H9 (cell line): ENCODE measurements at regions not wholly inside any gene's neighbourhood (a gene's known extent, or its start where the extent isn't known, plus 50 kb on each side); places are given as distances from the start of the nearest gene placed in this dataset.

Experiments used
- DNase-seq: peaks from one replicate; pipeline ENCODE4 v3.0.0-alpha.2; 2017
- H2AFZ ChIP-seq: one replicate; pipeline ENCODE4 v1.6.1; 2013; ENCODE audit warnings: mild to moderate bottlenecking, low read length, control low read depth, moderate library complexity
- H2AK5ac ChIP-seq: 2 replicates; pipeline ENCODE4 v1.6.1; 2013; ENCODE audit warnings: low read length, control low read depth, mixed read lengths; ENCODE audit not compliant: insufficient read length
- H2BK120ac ChIP-seq: one replicate; pipeline ENCODE4 v1.6.1; 2013; ENCODE audit warnings: low read depth, mild to moderate bottlenecking, low read length, control low read depth, inconsistent platforms; ENCODE audit not compliant: poor library complexity, severe bottlenecking
- H2BK12ac ChIP-seq: 2 replicates; pipeline ENCODE4 v1.6.1; 2013; ENCODE audit warnings: low read length, control low read depth, mixed read lengths, low read depth; ENCODE audit not compliant: insufficient read length
- H2BK15ac ChIP-seq: 2 replicates; pipeline ENCODE4 v1.6.1; 2013; ENCODE audit warnings: low read depth, low read length, control low read depth
- H2BK20ac ChIP-seq: one replicate; pipeline ENCODE4 v1.6.1; 2013; ENCODE audit warnings: low read depth, mild to moderate bottlenecking, low read length, control low read depth, inconsistent platforms; ENCODE audit not compliant: poor library complexity, severe bottlenecking
- H2BK5ac ChIP-seq: 2 replicates; pipeline ENCODE4 v1.6.1; 2013; ENCODE audit warnings: low read length, control low read depth, mixed read lengths; ENCODE audit not compliant: insufficient read length
- H3K14ac ChIP-seq: 2 replicates; pipeline ENCODE4 v1.6.1; 2013; ENCODE audit warnings: low read length, control low read depth; ENCODE audit not compliant: insufficient read depth
- H3K18ac ChIP-seq: 2 replicates; pipeline ENCODE4 v1.6.1; 2013; ENCODE audit warnings: low read depth, mild to moderate bottlenecking, mixed read lengths, low read length, control low read depth; ENCODE audit not compliant: insufficient read length
- H3K23ac ChIP-seq: 2 replicates; pipeline ENCODE4 v1.6.1; 2013; ENCODE audit warnings: low read length, control low read depth, mixed read lengths, low read depth; ENCODE audit not compliant: insufficient read length
- H3K23me2 ChIP-seq: 2 replicates; pipeline ENCODE4 v1.6.1; 2013; ENCODE audit warnings: low read depth, mild to moderate bottlenecking, mixed read lengths, low read length, control low read depth; ENCODE audit not compliant: insufficient read length, poor library complexity, severe bottlenecking
- H3K27ac ChIP-seq: 2 replicates; pipeline ENCODE4 v1.5.1; 2013; ENCODE audit warnings: low read length, control low read depth, mixed read lengths, low read depth; ENCODE audit not compliant: insufficient read length
- H3K27me3 ChIP-seq: 2 replicates; pipeline ENCODE4 v1.6.1; 2013; ENCODE audit warnings: low read length, control low read depth, inconsistent platforms; ENCODE audit not compliant: insufficient read depth
- H3K4ac ChIP-seq: 2 replicates; pipeline ENCODE4 v1.6.1; 2013; ENCODE audit warnings: low read depth, mild to moderate bottlenecking, control low read depth, inconsistent platforms, low read length, moderate library complexity
- H3K4me1 ChIP-seq: 2 replicates; pipeline ENCODE4 v1.6.1; 2013; ENCODE audit warnings: low read length, control low read depth, inconsistent platforms; ENCODE audit not compliant: insufficient read depth
- H3K4me2 ChIP-seq: 2 replicates; pipeline ENCODE4 v1.6.1; 2013; ENCODE audit warnings: low read length, control low read depth, mixed read lengths; ENCODE audit not compliant: insufficient read length, insufficient read depth
- H3K56ac ChIP-seq: 2 replicates; pipeline ENCODE4 v1.6.1; 2013; ENCODE audit warnings: low read depth, mild to moderate bottlenecking, mixed read lengths, low read length, control low read depth; ENCODE audit not compliant: insufficient read length
- H3K79me1 ChIP-seq: 2 replicates; pipeline ENCODE4 v1.6.1; 2013; ENCODE audit warnings: low read depth, mild to moderate bottlenecking, moderate library complexity, low read length, control low read depth, inconsistent platforms; ENCODE audit not compliant: insufficient read depth, poor library complexity, severe bottlenecking
- H3K79me2 ChIP-seq: 2 replicates; pipeline ENCODE4 v1.6.1; 2013; ENCODE audit warnings: low read length, control low read depth, inconsistent platforms; ENCODE audit not compliant: insufficient read depth
- H3K9ac ChIP-seq: 2 replicates; pipeline ENCODE4 v1.6.1; 2013; ENCODE audit warnings: low read length, control low read depth, mixed read lengths; ENCODE audit not compliant: insufficient read length; ENCODE audit errors: extremely low read depth
- H3K9me3 ChIP-seq: one replicate; pipeline ENCODE4 v1.6.1; 2013; ENCODE audit warnings: low read depth, low read length, inconsistent platforms; ENCODE audit not compliant: control insufficient read depth
- H3T11ph ChIP-seq: one replicate; pipeline ENCODE4 v1.6.1; 2013; ENCODE audit warnings: mild to moderate bottlenecking, low read length, control low read depth, inconsistent platforms
- H4K20me1 ChIP-seq: one replicate; pipeline ENCODE4 v1.6.1; 2013; ENCODE audit not compliant: control insufficient read depth, insufficient read length, insufficient read depth
- H4K5ac ChIP-seq: 2 replicates; pipeline ENCODE4 v1.6.1; 2013; ENCODE audit warnings: low read depth, mild to moderate bottlenecking, mixed read lengths, low read length, control low read depth; ENCODE audit not compliant: insufficient read length
- H4K8ac ChIP-seq: replicated peaks from 2 replicates; pipeline ENCODE4 v1.6.1; 2013; ENCODE audit warnings: low read length, control low read depth, mixed read lengths, low read depth; ENCODE audit not compliant: insufficient read length
- H4K91ac ChIP-seq: 2 replicates; pipeline ENCODE4 v1.6.1; 2013; ENCODE audit warnings: low read depth, mild to moderate bottlenecking, moderate library complexity, mixed read lengths, low read length, control low read depth; ENCODE audit not compliant: insufficient read length
- H3K27ac Mint-ChIP-seq, 3 experiments: 2 replicates in 2 of 3; 3 replicates in 1 of 3; pipeline ENCODE4 v1.8.0; 2020 to 2021; ENCODE audit warnings: mixed read lengths in 3 of 3, mild to moderate bottlenecking in 1 of 3, moderate library complexity in 1 of 3
- H3K27me3 Mint-ChIP-seq: 2 replicates; pipeline ENCODE4 v1.8.0; 2021; ENCODE audit warnings: low read depth, mild to moderate bottlenecking, moderate library complexity, mixed read lengths
- H3K36me3 Mint-ChIP-seq, 3 experiments: 2 replicates in 2 of 3; 3 replicates in 1 of 3; pipeline ENCODE4 v1.8.0; 2020 to 2021; ENCODE audit warnings: low read depth in 3 of 3, mixed read lengths in 3 of 3; ENCODE audit not compliant: insufficient read depth in 1 of 3
- H3K4me1 Mint-ChIP-seq, 2 experiments: 2 replicates each; pipeline ENCODE4 v1.8.0; 2020; ENCODE audit warnings: mixed read lengths in 2 of 2
- H3K4me3 Mint-ChIP-seq, 2 experiments: 2 replicates in 1 of 2; 3 replicates in 1 of 2; pipeline ENCODE4 v1.8.0; 2020 to 2021; ENCODE audit warnings: mild to moderate bottlenecking in 2 of 2, mixed read lengths in 2 of 2, moderate library complexity in 1 of 2
- H3K9me3 Mint-ChIP-seq, 2 experiments: 2 replicates in 1 of 2; 3 replicates in 1 of 2; pipeline ENCODE4 v1.8.0; 2020; ENCODE audit warnings: mild to moderate bottlenecking in 2 of 2, mixed read lengths in 2 of 2, moderate library complexity in 1 of 2
- WGBS: extraction: QIAGEN DNeasy Blood & Tissue Kit; methylation state at CpG from one replicate; pipeline ENCODE4 v1.1.7; 2013; ENCODE audit warnings: missing lambda C conversion rate, low lambda C conversion rate, mixed read lengths; ENCODE audit not compliant: insufficient read length; ENCODE audit errors: extremely low coverage; 5-methylcytosine and 5-hydroxymethylcytosine counted together
- TF ChIP-seq, protein P1 (sequence below): fragments of 200-600 bp; sonication (generic); conservative IDR thresholded peaks from 3 replicates; pipeline ENCODE4 v1.8.0; 2021; ENCODE audit warnings: antibody characterized with exemption, mild to moderate bottlenecking

DNA sequence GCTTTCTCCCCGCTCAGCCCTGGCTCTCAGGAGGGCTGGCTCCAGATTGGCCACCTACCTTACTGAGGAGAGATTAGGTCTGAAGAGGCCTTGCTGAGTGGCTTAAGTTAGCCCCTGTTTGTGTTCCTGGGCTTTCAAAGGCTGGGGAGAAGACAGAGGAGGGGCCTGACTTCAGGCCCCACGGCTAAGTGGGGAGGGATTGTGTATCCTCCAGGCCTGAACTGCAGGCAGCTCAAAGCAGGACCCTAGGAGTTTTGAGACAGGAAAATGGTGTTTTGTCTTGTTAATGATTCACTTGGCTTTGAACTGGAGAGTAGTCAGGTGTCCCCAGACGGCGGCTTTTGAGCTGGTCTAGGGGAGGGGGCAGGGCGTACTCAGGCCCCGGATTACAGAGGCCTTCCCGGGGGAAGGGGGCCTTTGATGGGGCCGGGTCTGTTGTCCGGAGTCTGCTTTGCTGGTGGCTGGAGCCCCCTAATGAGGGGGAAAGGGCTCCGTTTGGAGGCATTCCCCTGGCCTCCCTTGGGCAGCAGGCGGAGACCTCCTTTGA lies 162.0 kb upstream of the SMIM23 start:
- no peaks in the 10 kb centered on the region for H3K23me2 ChIP-seq
- no peak overlapping the region for H4K91ac ChIP-seq
- H3K4me1 ChIP-seq = peaks cover 7% of the 10 kb centered on the region; the same call in 1 of the 2 replicates
- Mint-ChIP-seq H3K27ac (peak overlapping the region in 1 of 3 experiments; percentile 70; a peak in 1 of 7 replicates), H3K9me3 (peaks cover 0 to 14% of the 10 kb centered on the region in 2 experiments; a peak in 2 of 5 replicates), H3K4me3 (peak overlapping the region in 1 of 2 experiments; percentile 3; a peak in 2 of 5 replicates), H3K27me3 (peaks cover 98% of the 10 kb centered on the region), H3K4me1 (peaks cover 21 to 23% of the 10 kb centered on the region in 2 experiments), H3K36me3 (no peaks in the 10 kb centered on the region; a peak in 2 of 7 replicates)
- H3K9ac ChIP-seq = no peak overlapping the region
- H2BK5ac ChIP-seq = no peak overlapping the region
- H2AFZ ChIP-seq = no peak overlapping the region
- no peak overlapping the region for H2AK5ac ChIP-seq
- no peaks in the 10 kb centered on the region for H3K79me2 ChIP-seq
- no peak overlapping the region for H2BK12ac ChIP-seq
- H3K27me3 ChIP-seq = peaks cover 36% of the 10 kb centered on the region
- peak; percentile 95 for DNase-seq
- no peak overlapping the region for H3K56ac ChIP-seq
- no peak overlapping the region for H3K27ac ChIP-seq
- no peak overlapping the region for H3K14ac ChIP-seq
- H2BK15ac ChIP-seq = no peak overlapping the region
- H4K20me1 ChIP-seq = no peaks in the 10 kb centered on the region
- no CpG with 5 or more reads among the region's 11 CpGs for WGBS
- no peak overlapping the region for H3K18ac ChIP-seq
- no peak overlapping the region for H2BK20ac ChIP-seq
- no peak overlapping the region for H3T11ph ChIP-seq
- no peak overlapping the region for H4K8ac ChIP-seq
- H3K23ac ChIP-seq = no peak overlapping the region
- no peak overlapping the region for H4K5ac ChIP-seq
- no peaks in the 10 kb centered on the region for H3K79me1 ChIP-seq
- no peak overlapping the region for H3K4ac ChIP-seq
- H2BK120ac ChIP-seq = no peak overlapping the region
- H3K4me2 ChIP-seq = no peak overlapping the region
- no peaks in the 10 kb centered on the region for H3K9me3 ChIP-seq
- TF ChIP-seq, protein P1, sequence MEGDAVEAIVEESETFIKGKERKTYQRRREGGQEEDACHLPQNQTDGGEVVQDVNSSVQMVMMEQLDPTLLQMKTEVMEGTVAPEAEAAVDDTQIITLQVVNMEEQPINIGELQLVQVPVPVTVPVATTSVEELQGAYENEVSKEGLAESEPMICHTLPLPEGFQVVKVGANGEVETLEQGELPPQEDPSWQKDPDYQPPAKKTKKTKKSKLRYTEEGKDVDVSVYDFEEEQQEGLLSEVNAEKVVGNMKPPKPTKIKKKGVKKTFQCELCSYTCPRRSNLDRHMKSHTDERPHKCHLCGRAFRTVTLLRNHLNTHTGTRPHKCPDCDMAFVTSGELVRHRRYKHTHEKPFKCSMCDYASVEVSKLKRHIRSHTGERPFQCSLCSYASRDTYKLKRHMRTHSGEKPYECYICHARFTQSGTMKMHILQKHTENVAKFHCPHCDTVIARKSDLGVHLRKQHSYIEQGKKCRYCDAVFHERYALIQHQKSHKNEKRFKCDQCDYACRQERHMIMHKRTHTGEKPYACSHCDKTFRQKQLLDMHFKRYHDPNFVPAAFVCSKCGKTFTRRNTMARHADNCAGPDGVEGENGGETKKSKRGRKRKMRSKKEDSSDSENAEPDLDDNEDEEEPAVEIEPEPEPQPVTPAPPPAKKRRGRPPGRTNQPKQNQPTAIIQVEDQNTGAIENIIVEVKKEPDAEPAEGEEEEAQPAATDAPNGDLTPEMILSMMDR = no peak
